ENCODE measurements at regions not wholly inside any gene's neighbourhood (a gene's known extent, or its start where the extent isn't known, plus 50 kb on each side); places are given as distances from the start of the nearest gene placed in this dataset.

DNA sequence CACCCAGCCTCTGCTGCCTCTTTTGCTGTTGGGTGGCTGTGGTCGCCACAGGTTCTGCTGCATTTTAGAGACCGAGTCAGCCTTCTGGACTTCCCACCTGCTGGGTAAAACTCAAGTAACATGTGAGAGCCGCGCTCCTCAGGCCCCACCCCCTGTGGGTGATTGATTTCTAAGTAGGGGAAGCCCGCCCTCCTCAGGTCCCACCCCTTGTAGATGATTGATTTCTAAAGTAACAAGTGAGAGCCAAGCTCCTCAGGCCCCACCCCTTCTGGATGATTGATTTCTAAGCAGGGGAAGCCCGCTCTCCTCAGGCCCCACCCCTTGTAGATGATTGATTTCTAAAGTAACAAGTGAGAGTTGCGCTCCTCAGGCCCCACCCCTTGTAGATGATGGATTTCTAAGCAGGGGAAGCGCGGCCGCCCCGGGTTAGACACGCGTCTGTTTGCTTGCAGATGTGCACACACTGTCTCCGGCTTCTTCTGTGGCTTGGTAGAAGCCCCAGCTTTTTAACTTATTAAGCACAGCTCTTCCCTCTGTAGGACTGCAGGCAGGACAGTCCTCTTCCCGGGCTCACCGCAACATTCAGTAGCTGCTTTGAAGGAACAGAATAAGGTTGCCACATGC lies 83.4 kb downstream of the FAM43A start:
- DNase-seq = peak; percentile 93

DNA sequence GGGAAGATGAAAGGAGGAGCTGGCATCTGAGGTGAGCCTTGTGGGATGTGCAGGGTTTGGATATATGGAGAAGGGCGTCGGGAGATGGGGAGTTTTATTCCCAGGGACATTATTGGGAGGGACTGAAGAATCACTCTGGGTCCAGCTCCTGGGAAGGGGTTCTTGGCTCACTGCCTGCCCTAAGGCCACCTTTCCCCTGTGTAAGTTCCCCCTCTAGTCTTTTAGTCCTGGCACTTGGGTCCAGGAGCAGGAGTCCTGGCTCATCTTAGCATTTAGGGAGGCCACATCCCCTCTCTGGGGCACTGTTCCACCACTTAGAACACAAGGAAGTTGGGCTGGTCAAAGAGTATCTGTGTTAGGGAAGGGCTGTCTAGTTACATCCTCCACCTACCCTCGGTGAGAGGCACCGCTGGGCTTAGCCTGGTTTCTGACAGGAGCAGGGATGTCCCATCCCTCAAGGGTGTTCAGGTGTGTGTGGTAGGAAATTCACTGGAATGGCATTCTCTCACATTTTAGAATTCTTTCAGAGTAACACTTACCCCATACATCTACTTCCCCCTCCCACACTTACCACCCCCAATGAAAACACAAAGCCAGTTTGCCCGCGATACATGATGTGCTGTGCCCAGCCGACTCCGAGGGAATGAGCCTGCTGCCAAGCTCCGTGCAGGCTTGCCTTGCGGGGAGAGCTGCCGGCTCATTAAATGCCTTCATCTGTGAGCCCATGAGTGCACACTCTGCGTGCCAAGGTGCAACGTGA lies 86.7 kb downstream of the FAM43A start:
- no peak for DNase-seq

DNA sequence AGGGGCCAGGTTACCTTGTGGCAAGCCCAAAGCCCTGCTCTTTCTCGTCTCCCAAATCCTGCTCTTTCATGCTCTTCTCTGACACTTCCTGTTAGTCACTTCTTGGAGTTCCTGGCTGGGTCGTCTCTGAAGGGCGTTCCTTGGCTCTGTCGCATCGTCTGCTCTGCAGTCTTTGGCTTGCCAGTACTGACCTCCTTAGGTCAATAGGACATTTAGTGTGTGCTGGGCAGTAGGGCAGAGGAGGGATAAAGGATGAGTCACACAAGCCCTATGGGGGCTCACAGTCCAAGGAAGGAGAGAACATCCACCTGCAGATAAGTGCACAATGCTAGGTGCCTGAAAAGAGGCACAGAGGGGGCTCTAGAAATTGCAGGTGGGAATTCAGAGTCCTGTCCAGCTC lies 87.5 kb downstream of the FAM43A start:
- no peak for DNase-seq

DNA sequence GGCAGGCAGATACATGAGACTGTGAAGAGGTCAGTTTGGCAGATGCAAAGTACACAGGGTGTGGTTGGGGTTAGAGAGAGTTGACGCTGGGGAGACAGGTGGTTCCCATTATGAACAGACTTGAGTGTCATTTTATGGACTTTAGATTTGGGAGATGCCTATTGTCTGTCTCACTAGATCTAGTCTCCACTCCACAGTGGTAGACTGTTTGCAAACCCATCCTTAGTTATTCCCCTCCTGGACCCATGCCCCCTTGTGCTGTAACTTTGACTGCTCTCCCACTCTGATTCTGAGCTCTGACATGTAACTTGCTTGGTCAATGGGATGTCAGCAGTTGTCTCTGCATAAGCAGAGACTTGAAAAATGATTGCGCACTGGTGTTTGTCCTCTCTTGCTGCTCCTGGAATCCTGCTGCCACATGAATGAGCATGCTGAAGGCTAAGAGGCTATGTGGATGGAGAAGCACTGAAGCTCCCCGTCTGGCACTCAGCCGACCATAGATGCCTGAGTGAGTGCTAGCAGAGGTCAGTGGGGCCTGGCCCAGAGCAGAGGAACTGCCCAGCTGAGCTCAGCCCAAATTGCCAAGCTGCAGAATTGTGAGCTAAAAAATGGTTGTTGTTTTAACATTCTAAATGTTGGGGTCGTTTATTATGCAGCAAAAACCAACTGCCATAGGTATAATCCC lies 88.2 kb downstream of the FAM43A start:
- DNase-seq = no peak

DNA sequence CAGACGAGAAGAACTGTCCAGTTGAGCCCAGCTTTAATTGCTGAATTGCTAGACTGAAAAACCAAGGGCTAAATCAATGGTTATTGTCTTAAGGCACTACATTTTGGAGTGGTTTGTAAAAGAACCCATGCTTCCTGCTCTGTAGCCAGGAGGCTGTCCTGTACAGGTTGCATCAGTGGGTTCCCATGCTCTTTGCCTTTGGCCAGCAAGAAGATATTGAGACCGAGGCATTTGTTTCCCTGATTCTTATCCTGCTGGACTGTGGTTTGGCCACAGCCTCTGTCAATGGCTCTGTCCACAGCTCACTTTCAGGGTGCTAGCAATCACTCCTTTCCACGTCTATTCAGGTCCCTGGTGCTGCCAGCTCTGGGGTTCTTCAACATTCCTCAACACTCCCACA lies 89.6 kb downstream of the FAM43A start:
- DNase-seq = no peak

DNA sequence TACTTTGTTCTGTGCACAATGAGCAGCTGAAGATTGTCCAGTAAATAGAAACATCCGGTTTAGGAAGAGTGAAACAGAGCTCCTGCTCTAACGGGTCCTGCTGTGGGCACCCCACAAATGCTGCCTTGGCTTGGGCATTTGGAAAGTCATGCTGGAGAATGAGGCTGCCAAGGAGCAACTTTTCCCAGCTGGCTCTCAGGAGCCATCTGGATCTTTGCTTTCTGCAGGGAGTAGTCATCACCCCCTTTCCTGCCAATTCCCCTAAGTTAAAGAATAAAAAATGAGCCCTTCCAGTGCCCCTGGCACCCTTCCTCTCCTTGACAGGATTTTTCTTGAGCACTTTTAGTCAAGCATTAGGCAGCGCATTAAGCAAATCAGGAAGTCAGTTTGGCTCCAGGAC lies 90.0 kb downstream of the FAM43A start:
- DNase-seq = no peak

DNA sequence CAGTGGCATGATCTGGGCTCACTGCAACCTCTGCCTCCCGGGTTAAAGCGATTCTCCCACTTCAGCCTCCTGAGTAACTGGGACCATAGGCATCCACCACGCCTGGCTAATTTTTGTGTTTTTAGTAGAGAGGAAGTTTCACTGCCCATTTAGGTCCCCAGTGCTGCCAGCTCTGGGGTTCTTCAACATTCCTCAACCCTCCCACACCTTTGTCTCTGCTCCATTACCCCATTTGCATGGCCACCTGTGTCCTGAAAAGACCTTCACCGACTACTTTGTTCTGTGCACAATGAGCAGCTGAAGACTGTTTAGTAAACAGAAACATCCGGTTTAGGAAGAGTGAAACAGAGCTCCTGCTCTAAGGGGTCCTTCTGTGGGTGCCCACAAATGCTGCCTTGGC lies 92.0 kb downstream of the FAM43A start:
- DNase-seq = no peak

DNA sequence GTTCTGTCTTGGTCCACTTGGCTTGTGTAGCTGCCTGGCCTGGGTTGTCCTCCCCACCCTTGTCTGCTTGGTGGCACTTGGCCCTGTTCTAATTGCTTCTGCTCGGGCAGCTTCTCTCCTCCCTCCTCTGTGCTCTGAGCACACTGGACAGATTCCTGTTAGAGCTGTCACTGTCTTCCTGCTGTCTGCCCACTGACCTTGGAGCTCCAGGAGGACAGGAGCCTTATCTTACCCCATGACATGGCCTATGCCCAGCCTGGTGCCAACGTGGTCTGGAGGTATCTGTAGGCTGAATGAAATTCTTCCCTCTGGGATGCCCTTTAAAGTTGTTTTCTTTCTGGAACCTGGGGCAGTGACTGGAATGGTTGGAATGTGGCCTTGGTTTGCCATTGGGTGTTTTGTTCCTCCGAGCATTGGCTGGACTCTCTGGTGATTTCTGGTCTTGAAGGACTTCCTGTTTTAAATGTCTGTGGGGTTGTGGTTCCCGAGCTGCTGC lies 94.1 kb downstream of the FAM43A start:
- peak; percentile 9 for DNase-seq

DNA sequence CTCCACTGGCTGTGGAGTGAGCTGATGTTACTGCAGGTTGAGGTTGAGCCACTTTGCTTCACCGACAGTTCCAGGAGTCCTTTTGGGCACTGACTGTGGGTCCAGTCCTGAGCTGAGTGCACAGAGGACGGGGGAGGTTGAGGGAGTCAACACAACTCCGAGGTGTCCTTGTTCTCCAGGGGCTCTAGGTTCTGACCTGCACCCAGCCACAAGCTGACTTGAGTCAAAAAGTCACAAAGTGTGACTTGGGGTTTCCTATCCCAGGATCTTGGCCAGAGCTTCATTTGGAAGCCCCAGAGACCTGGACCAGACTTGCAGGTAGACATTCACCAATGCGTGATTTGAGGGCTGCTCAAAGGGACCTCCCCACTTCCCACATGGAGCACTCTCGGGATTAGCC lies 95.0 kb downstream of the FAM43A start:
- DNase-seq = no peak

DNA sequence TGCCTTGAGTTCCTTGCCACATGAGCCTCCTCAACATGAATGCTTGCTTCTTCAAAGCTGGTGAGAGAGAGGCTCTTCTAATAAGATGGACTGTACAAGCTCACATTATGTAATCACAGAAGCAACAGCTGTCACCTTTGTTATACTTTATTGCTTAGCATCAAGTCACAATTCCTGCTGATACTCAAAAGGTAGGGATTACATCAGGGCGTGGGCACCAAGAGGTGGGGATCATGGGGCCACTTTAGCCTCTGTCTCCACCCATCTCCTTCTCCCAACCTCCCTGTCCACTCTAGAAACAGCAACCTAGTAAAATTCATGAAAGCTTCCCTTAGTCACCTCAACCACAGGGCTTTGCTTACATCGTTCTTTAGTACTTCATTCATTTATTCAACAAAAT lies 95.9 kb downstream of the FAM43A start:
- DNase-seq = no peak

DNA sequence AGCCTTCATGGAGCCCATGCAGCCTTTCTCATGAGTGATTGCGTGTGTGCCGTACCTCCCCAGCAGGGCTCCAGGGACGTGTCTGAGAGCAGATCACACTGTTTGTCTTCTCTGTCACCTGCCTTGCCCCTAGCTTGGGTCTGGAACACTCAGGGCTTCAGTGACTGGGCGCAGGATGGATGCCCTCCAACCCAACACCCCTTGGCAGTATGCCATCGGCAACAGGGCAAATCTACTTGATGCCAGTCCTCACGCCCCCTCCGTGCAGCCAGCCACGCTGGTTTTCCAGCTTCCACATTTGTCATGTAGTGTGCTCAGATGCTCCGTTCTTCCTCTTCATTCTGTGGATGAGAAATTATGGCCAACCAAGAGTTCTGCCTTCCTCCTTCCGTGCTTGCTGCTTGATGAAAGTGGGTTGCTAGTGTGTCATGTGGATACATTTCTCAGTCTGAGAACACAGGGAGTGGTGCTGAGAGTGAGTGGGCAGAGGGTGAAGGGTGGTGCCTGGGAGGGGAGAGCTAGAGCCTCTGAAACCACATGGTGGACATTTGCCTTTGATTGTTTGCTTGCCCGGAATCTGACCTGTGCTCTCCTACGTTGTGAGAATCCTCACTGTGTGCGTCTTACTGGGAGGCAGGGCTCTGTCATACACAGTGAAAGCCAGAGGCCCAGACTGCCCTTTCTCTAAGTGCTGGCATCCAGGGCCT lies 97.2 kb downstream of the FAM43A start:
- no peak for DNase-seq

DNA sequence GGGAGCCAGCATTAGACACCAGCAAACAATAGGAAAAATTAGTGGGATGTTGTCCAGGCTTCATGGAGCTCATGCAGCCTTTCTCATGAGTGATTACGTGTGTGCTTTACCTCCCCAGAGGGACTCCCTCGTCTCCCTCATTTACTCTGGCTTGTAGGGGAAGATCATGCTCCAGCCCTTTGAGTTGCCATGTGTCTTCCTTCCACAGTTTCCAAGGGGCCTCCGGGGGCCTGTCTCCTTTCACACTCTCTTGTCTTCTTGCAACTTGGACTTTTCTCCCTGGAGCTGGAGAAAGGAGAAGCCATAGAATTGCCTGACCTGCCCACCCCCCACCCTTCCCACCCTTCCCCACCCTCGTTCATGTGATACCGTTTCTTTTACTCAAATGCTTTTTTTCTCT lies 98.7 kb downstream of the FAM43A start:
- DNase-seq = no peak

DNA sequence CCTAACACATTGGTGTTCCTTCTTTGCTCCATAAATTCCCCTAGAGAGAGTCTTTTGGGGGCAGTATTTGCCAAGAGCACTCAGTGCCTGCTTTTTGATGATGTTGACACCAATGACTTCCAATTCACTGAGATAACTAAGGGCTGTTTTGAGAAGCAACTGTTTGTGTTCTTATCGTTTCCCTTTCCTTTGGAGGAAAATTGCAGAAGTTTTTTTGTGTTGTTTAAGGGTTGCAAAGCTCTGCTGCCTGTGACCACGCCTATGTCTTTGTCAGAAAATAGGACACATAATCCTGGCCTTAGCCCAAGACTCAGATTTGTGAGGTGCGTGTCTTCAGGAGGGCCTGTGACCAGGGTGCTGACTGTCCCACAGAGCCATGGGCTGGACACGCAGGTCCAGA lies 99.6 kb downstream of the FAM43A start:
- DNase-seq = no peak

DNA sequence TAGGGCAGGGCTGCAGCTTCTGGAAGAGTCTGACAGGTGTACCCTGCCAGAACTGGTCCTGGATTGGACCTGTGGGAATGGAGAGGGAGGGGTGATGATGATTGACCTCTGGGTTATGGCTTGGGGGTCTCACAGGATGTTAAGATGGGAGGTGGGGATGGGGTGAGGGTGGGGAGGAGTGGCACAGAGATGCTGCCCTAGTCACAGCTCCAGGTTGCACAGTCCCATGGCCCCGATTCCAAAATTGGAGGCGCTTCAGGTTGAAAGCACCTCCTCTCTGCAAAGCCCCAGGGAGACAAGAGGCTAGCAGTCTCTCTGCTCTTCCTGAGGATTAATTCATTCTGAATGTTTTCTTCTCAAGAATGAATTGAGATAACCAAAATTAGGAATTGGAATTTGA lies 101.4 kb downstream of the FAM43A start:
- DNase-seq = no peak

DNA sequence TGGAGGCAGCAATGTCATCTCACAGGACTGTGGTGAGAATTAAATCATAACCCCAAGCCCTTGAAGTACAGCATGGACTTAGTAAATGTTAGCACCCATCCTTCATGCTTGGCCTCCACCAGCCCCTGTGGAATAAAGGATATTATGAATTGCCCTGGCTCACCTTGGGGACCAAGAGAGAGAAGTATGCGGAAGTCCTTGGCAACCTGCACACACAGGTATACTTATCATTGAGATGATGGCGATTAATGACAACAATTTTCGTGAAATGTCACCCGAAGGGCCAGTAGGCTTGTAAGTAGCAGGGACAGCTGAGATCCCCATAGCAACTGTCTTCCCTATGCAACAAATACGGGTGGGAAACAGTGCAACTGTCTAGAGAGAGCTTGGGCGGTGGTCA lies 102.0 kb downstream of the FAM43A start:
- DNase-seq = no peak

DNA sequence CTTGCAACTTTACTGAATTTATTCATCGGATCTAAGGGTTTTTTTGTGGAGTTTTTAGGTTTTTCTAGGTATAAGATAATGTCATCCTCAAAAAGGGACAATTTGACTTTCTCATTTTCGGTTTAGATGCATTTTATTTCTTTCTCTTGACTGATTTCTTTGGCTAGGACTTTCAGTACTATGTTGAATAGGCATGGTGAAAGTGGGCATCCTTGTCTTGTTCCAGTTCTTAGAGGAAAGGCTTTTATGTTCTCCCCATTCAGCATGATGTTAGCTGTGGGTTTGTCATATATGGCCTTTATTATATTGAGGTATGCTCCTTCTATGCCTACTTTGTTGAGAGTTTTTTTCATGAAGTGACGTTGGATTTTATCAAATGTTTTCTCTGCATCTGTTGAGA lies 106.7 kb downstream of the FAM43A start:
- no peak for DNase-seq

DNA sequence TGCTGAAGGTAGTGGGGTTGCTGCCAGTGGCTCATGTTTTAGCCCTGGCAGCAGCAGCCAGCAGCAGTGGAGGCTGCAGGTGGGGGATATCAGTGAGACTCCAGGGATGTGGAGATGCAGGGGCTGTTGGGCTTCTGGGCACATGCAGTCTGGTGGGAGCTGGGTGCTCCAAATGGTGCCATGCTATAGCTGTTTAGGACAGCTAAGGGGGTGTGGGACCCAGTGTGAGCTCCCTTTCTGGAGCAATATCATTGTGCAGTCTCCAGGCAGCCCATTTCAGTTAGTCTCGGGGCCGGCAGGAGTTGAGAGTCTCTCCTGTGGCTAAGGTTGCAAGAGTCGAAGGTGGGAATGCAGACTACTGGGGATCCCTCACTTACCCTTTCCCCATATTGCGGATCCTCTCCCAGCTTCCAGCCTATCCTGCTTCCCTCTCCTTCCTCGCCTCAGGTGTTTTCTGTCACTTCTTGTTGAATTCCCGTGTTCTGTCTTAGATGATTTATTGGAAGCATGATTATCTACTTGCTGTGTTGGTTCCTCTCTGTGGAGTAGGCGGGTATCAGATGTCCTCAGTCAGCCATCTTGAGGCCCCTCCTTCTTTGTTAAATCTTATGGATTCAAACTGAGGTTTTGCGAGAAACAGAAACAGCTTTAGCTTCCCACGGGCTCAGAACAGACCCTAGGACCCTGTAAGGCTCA lies 112.0 kb downstream of the FAM43A start:
- DNase-seq = no peak

DNA sequence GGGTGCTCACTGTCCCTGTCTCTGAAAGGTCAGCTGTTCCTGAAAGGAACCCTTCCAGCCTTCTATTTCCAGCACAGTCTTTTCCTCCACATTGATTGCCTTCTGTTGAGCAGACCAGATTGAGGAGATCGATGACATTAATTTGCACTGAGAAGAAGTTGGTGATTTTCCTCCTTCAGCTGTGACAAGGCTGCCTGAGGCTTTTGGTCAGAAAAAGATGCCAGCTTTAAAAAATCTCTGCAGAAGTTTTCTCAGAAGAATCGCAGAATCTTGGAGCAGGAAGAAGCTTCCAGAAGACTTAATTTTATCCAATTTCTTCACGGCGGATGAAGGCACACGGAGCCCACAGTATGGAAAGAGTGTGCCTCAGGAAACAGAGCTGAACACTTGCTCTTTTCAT lies 112.8 kb downstream of the FAM43A start:
- no peak for DNase-seq

DNA sequence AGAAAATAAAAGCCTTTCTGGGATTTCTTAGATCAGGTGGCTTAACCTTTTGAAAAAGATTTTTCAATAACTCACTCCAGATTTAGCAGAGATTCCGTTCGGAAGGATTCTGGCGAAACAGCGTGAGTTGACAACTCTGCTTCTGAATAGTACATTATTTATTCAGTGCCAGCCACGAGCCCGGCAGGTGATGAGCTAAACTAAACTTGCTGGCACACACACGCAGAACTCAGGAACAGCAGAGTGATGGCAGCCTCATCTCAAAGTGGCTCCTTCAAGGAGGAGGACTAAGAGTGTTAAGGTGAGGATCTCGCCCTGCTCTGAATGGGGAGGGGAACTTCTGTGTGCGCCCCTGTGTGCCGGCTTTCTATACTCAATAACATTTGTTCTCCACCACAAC lies 114.3 kb downstream of the FAM43A start:
- DNase-seq = no peak

DNA sequence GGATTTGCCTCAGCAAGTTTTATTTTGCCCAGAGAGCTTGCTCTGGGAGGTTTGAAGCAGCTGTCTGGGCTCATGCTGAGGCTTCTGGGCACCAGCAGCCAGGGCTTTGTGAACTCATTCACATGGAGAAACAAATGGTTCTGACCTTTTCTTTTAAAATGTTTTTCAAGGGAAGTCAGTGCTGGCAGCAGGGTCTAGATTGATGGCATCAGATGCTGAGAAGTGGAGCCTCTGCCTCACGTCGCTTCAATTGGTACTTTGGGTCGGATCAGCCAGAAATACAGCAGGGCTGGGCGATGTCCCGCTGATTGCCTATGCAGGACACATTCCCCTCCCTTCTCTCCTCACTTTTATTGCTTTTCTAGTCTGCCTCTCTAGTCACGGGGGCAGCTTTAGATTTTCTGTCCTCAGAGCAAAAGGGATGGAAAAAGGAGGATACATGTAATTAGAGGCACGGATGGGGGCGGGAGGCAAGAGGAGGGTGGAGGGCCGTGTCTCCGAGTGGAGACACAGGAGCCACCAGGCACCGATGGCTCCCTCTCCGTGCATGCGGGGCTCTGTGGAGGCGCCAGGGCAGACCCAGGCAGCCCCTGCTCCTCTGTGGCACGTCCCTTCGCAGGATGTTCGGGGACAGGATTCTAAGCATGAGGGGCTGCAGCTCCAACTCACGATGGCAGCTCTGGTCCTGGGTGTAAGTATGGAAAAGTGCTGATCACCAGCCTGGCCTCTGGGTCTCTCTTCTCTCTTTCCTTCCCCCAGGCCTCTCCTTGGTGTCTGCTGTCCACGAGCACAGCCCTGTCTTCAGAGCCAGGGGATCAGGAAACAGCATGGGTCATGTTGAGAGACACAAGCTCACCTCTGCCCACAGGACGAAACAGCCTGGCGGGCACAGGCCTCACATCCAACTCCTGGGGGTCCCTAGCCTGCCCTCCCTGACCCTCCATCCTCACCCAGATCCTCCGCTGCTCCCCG lies 116.1 kb downstream of the FAM43A start:
- no peak for DNase-seq

DNA sequence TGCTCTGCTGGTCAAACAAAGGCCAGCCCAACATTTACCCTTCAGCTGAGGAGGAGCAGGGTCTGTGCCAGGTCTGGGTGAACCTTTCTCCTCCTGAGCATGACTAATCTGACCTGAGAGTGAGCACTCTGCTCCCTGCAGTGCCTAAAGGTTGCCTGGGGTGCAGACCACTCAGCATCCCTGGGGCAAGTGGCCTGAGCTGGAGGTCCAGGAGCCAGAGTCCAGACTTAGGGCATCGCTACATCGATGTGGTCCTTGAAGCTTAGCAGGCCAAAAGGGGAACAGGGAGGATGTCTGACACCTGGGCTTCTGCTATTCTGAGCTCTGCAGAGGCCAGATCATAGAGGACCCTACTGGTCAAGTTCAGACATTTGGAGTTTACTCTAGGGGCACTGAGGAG lies 119.1 kb downstream of the FAM43A start:
- DNase-seq = no peak

DNA sequence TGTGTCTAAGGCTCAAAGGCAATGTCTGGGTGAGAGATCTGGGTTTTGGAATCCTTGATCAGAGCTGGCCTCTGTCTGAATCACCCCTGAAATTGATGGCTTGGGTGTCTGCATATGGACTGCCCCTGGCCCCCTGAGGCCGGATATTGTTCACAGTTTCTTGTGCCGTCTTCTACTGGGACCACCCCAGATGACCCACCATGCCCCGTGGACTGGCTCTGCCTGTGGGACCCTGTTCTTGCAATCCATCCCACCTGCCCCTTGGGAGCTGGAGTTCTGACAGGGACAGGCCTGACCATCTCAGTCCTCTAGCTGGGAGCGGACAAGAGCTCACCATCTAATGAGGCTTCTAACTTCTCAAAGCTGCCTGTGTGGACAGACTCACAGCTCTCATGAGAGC lies 119.9 kb downstream of the FAM43A start:
- no peak for DNase-seq
